K562 (cell line): ENCODE measurements at regions not wholly inside any gene's neighbourhood (a gene's known extent, or its start where the extent isn't known, plus 50 kb on each side); places are given as distances from the start of the nearest gene placed in this dataset.

Experiments used
- NBN ChIP-seq: fragments of 450-650 bp; IDR thresholded peaks from 2 replicates; pipeline ENCODE4 v1.6.1; 2016; ENCODE audit warnings: low read depth, mild to moderate bottlenecking
- NFIC ChIP-seq: fragments of 450-650 bp; IDR thresholded peaks from 2 replicates; pipeline ENCODE4 v1.6.1; 2017; ENCODE audit warnings: mild to moderate bottlenecking, inconsistent platforms
- POLR2AphosphoS2 ChIP-seq: IDR thresholded peaks from 2 replicates; pipeline ENCODE4 v1.6.1; 2012; ENCODE audit warnings: low read length, improper control_type of control experiment
- RAD21 ChIP-seq, 2 experiments: fragments of 250-450 bp in 1 of 2; fragments of 450-650 bp in 1 of 2; sonication (Bioruptor Pico) in 1 of 2; formaldehyde crosslinking in 1 of 2; IDR thresholded peaks in 1 of 2; conservative IDR thresholded peaks in 1 of 2; 2 replicates each; pipeline versions ENCODE4 v1.4.0 to v1.8.0; 2020 to 2022; ENCODE audit warnings: mild to moderate bottlenecking in 2 of 2, moderate library complexity in 1 of 2
- SMC3 ChIP-seq: conservative IDR thresholded peaks from 2 replicates; pipeline ENCODE4 v1.6.1; 2011; ENCODE audit warnings: low read depth, low read length, improper control_type of control experiment; ENCODE audit not compliant: insufficient read depth
- TF ChIP-seq, protein P1 (sequence below), 3 experiments: IDR thresholded peaks in 2 of 3; conservative IDR thresholded peaks in 1 of 3; 2 replicates each; pipeline ENCODE4 v1.5.1; 2011 to 2012; ENCODE audit warnings: low read length in 3 of 3, mild to moderate bottlenecking in 3 of 3, control low read depth in 2 of 3, improper control_type of control experiment in 1 of 3, inconsistent platforms in 1 of 3, low read depth in 1 of 3, mixed read lengths in 1 of 3, moderate library complexity in 1 of 3; ENCODE audit not compliant: insufficient read depth in 2 of 3
- TF ChIP-seq, protein P2 (sequence below): fragments of 450-650 bp; IDR thresholded peaks from 2 replicates; pipeline ENCODE4 v1.6.1; 2016; ENCODE audit warnings: low read depth
- TF ChIP-seq, protein P3 (sequence below): sonication (generic); formaldehyde crosslinking; IDR thresholded peaks from 2 replicates; pipeline ENCODE4 v1.8.0; 2022; ENCODE audit warnings: missing genetic modification reagents, mild to moderate bottlenecking, moderate library complexity, borderline replicate concordance
- TF ChIP-seq, protein P4 (sequence below): sonication (generic); formaldehyde crosslinking; IDR thresholded peaks from 2 replicates; pipeline ENCODE4 v1.9.0; 2022; ENCODE audit warnings: mild to moderate bottlenecking, missing genetic modification reagents

DNA sequence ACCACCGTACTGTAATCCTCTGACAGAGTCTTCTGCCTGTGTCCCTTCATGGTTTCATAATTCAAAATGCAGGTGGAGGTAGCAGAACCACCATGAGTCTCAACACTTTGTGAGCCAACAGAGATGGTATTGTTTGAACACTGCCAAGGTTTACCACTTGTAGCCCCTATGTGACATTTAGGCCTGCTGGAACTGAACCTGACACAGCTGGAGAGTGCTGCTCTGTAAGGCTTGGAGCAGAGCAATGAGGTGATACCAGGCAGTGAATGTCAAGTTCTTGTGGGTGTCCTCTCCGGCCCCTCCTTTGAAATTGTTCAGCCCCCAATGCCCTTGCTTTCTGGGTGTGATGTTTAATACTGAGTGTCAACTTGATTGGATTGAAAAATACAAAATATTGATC lies 1042.9 kb downstream of the ARAP2 start:
- no peak for TF ChIP-seq RAD21 (CRISPR knock-in tag; conservative IDR thresholded peaks at IDR 0.05 in 1 of 2, IDR thresholded peaks at IDR 0.05 in 1 of 2)
- TF ChIP-seq, protein P1, sequence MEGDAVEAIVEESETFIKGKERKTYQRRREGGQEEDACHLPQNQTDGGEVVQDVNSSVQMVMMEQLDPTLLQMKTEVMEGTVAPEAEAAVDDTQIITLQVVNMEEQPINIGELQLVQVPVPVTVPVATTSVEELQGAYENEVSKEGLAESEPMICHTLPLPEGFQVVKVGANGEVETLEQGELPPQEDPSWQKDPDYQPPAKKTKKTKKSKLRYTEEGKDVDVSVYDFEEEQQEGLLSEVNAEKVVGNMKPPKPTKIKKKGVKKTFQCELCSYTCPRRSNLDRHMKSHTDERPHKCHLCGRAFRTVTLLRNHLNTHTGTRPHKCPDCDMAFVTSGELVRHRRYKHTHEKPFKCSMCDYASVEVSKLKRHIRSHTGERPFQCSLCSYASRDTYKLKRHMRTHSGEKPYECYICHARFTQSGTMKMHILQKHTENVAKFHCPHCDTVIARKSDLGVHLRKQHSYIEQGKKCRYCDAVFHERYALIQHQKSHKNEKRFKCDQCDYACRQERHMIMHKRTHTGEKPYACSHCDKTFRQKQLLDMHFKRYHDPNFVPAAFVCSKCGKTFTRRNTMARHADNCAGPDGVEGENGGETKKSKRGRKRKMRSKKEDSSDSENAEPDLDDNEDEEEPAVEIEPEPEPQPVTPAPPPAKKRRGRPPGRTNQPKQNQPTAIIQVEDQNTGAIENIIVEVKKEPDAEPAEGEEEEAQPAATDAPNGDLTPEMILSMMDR (IDR thresholded peaks at IDR 0.05 in 2 of 3, conservative IDR thresholded peaks at IDR 0.05 in 1 of 3; ENCODE audit: insufficient read depth in 2 of 3, low read depth in 1 of 3, low read length in 3 of 3) = no peak
- no peak for TF ChIP-seq SMC3
- no peak for TF ChIP-seq NBN
- TF ChIP-seq POLR2AphosphoS2 = no peak
- TF ChIP-seq, protein P2, sequence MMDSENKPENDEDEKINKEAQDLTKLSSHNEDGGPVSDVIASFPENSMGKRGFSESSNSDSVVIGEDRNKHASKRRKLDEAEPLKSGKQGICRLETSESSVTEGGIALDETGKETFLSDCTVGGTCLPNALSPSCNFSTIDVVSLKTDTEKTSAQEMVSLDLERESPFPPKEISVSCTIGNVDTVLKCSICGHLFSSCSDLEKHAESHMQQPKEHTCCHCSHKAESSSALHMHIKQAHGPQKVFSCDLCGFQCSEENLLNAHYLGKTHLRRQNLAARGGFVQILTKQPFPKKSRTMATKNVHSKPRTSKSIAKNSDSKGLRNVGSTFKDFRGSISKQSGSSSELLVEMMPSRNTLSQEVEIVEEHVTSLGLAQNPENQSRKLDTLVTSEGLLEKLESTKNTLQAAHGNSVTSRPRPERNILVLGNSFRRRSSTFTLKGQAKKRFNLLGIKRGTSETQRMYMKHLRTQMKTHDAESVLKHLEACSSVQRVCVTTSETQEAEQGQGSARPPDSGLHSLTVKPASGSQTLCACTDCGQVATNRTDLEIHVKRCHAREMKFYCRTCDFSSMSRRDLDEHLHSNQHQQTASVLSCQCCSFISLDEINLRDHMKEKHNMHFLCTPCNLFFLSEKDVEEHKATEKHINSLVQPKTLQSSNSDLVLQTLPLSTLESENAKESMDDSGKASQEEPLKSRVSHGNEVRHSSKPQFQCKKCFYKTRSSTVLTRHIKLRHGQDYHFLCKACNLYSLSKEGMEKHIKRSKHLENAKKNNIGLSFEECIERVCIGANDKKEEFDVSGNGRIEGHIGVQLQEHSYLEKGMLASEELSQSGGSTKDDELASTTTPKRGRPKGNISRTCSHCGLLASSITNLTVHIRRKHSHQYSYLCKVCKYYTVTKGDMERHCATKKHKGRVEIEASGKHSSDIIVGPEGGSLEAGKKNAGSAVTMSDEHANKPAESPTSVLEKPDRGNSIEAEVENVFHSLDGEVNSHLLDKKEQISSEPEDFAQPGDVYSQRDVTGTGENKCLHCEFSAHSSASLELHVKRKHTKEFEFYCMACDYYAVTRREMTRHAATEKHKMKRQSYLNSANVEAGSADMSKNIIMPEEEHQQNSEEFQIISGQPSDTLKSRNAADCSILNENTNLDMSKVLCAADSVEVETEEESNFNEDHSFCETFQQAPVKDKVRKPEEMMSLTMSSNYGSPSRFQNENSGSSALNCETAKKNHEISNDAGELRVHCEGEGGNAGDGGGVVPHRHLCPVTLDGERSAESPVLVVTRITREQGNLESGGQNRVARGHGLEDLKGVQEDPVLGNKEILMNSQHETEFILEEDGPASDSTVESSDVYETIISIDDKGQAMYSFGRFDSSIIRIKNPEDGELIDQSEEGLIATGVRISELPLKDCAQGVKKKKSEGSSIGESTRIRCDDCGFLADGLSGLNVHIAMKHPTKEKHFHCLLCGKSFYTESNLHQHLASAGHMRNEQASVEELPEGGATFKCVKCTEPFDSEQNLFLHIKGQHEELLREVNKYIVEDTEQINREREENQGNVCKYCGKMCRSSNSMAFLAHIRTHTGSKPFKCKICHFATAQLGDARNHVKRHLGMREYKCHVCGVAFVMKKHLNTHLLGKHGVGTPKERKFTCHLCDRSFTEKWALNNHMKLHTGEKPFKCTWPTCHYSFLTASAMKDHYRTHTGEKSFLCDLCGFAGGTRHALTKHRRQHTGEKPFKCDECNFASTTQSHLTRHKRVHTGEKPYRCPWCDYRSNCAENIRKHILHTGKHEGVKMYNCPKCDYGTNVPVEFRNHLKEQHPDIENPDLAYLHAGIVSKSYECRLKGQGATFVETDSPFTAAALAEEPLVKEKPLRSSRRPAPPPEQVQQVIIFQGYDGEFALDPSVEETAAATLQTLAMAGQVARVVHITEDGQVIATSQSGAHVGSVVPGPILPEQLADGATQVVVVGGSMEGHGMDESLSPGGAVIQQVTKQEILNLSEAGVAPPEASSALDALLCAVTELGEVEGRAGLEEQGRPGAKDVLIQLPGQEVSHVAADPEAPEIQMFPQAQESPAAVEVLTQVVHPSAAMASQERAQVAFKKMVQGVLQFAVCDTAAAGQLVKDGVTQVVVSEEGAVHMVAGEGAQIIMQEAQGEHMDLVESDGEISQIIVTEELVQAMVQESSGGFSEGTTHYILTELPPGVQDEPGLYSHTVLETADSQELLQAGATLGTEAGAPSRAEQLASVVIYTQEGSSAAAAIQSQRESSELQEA = no peak
- TF ChIP-seq, protein P3, sequence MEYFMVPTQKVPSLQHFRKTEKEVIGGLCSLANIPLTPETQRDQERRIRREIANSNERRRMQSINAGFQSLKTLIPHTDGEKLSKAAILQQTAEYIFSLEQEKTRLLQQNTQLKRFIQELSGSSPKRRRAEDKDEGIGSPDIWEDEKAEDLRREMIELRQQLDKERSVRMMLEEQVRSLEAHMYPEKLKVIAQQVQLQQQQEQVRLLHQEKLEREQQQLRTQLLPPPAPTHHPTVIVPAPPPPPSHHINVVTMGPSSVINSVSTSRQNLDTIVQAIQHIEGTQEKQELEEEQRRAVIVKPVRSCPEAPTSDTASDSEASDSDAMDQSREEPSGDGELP (CRISPR knock-in tag) = no peak
- TF ChIP-seq NFIC = no peak
- TF ChIP-seq, protein P4, sequence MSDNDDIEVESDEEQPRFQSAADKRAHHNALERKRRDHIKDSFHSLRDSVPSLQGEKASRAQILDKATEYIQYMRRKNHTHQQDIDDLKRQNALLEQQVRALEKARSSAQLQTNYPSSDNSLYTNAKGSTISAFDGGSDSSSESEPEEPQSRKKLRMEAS (CRISPR knock-in tag) = no peak
